Neural cell (in vitro differentiated cells): ENCODE measurements at regions not wholly inside any gene's neighbourhood (a gene's known extent, or its start where the extent isn't known, plus 50 kb on each side); places are given as distances from the start of the nearest gene placed in this dataset.

Source experiments
- H2AFZ ChIP-seq: fragments of 200-600, 300-800 bp; sonication (generic), shearing (Covaris generic); 2 replicates; pipeline ENCODE4 v1.6.0; 2014; ENCODE audit warnings: low read depth, mild to moderate bottlenecking, antibody characterized with exemption, low read length, moderate library complexity
- H3F3A ChIP-seq: fragments of 200-600 bp; shearing (Covaris generic); 2 replicates; pipeline ENCODE4 v1.6.1; 2016; ENCODE audit warnings: mild to moderate bottlenecking, moderate library complexity, mixed read lengths, antibody characterized with exemption, low read length; ENCODE audit not compliant: insufficient read depth, poor library complexity, severe bottlenecking
- H3K27ac ChIP-seq: fragments of 200-600, 300-800 bp; sonication (generic), shearing (Covaris generic); 2 replicates; pipeline ENCODE4 v1.5.1; 2014; ENCODE audit warnings: mild to moderate bottlenecking, low read length, moderate library complexity
- H3K27me3 ChIP-seq: fragments of 300-800, 200-600 bp; sonication (generic), shearing (Covaris generic); 2 replicates; pipeline ENCODE4 v1.6.0; 2014; ENCODE audit warnings: mild to moderate bottlenecking, low read depth, low read length, moderate library complexity; ENCODE audit not compliant: insufficient read depth
- H3K36me3 ChIP-seq: fragments of 300-800, 200-600 bp; sonication (generic), shearing (Covaris generic); 2 replicates; pipeline ENCODE4 v1.5.1; 2014; ENCODE audit warnings: mild to moderate bottlenecking, antibody characterized with exemption, low read length, moderate library complexity; ENCODE audit not compliant: insufficient read depth
- H3K4me2 ChIP-seq: fragments of 300-800, 200-600 bp; sonication (generic), shearing (Covaris generic); 2 replicates; pipeline ENCODE4 v1.6.0; 2014; ENCODE audit warnings: mild to moderate bottlenecking, low read length
- H3K4me3 ChIP-seq: fragments of 300-800, 200-600 bp; sonication (generic), shearing (Covaris generic); 2 replicates; pipeline ENCODE4 v1.5.1; 2014; ENCODE audit warnings: mild to moderate bottlenecking, low read length, moderate library complexity
- H3K79me2 ChIP-seq: fragments of 200-600 bp; shearing (Covaris generic); replicated peaks from 2 replicates; pipeline ENCODE4 v1.6.0; 2014; ENCODE audit warnings: mild to moderate bottlenecking, low read length, moderate library complexity; ENCODE audit not compliant: insufficient read depth
- H3K9ac ChIP-seq: fragments of 300-800, 200-600 bp; sonication (generic), shearing (Covaris generic); 2 replicates; pipeline ENCODE4 v1.6.1; 2016; ENCODE audit warnings: mild to moderate bottlenecking, low read length, mixed read lengths
- H3K9me2 ChIP-seq: fragments of 200-600 bp; shearing (Covaris generic); 2 replicates; pipeline ENCODE4 v1.6.1; 2016; ENCODE audit warnings: mild to moderate bottlenecking, low read length, mixed read lengths; ENCODE audit not compliant: insufficient read depth
- H3K9me3 ChIP-seq: fragments of 200-600, 300-800 bp; sonication (generic), shearing (Covaris generic); 2 replicates; pipeline ENCODE4 v1.6.1; 2016; ENCODE audit warnings: mild to moderate bottlenecking, mixed run types, low read length, moderate library complexity, mixed read lengths
- H4K20me1 ChIP-seq: fragments of 200-600 bp; shearing (Covaris generic); 2 replicates; pipeline ENCODE4 v1.6.1; 2016; ENCODE audit warnings: mild to moderate bottlenecking, mixed run types; ENCODE audit not compliant: insufficient read depth
- EP300 ChIP-seq: fragments of 450-650 bp; conservative IDR thresholded peaks from 2 replicates; pipeline ENCODE4 v1.6.1; 2014; ENCODE audit warnings: antibody characterized with exemption, mild to moderate bottlenecking, moderate library complexity; ENCODE audit not compliant: poor library complexity, severe bottlenecking
- EZH2 ChIP-seq: fragments of 200-600, 300-800 bp; shearing (Covaris generic), sonication (generic); IDR thresholded peaks from 2 replicates; pipeline ENCODE4 v1.6.1; 2014; ENCODE audit warnings: antibody characterized with exemption, low read length, borderline replicate concordance, mild to moderate bottlenecking; ENCODE audit not compliant: insufficient read depth, poor library complexity, severe bottlenecking
- MXI1 ChIP-seq: fragments of 450-650 bp; conservative IDR thresholded peaks from 2 replicates; pipeline ENCODE4 v1.6.1; 2014; ENCODE audit warnings: antibody characterized with exemption, mild to moderate bottlenecking; ENCODE audit not compliant: poor library complexity, severe bottlenecking
- POLR2AphosphoS5 ChIP-seq: IDR thresholded peaks from 2 replicates; pipeline ENCODE4 v1.6.1; 2012
- RAD21 ChIP-seq: fragments of 450-650 bp; conservative IDR thresholded peaks from 2 replicates; pipeline ENCODE4 v1.6.1; 2014; ENCODE audit warnings: antibody characterized with exemption, mild to moderate bottlenecking, moderate library complexity
- SMC3 ChIP-seq: fragments of 450-650 bp; conservative IDR thresholded peaks from 2 replicates; pipeline ENCODE4 v1.6.1; 2014; ENCODE audit warnings: antibody characterized with exemption, mild to moderate bottlenecking, moderate library complexity; ENCODE audit not compliant: poor library complexity
- TAF1 ChIP-seq: IDR thresholded peaks from 2 replicates; pipeline ENCODE4 v1.6.1; 2012; ENCODE audit warnings: low read depth
- TF ChIP-seq, protein P1 (sequence below): fragments of 450-650 bp; IDR thresholded peaks from 2 replicates; pipeline ENCODE4 v1.5.1; 2014; ENCODE audit warnings: antibody characterized with exemption, mild to moderate bottlenecking, moderate library complexity; ENCODE audit not compliant: poor library complexity, severe bottlenecking
- TF ChIP-seq, protein P2 (sequence below): IDR thresholded peaks from 2 replicates; pipeline ENCODE4 v1.6.1; 2012; ENCODE audit warnings: borderline replicate concordance

- Histone ChIP-seq H3K27me3 (no peaks in the 10 kb centered on the region), H3K9me3 (no peaks in the 10 kb centered on the region), H2AFZ (no peak overlapping the region), H4K20me1 (no peaks in the 10 kb centered on the region), H3K36me3 (no peaks in the 10 kb centered on the region), H3F3A (no peaks in the 10 kb centered on the region), H3K9me2 (no peaks in the 10 kb centered on the region), H3K4me2 (no peak overlapping the region), H3K27ac (no peak overlapping the region), H3K79me2 (no peaks in the 10 kb centered on the region), H3K9ac (no peak overlapping the region), H3K4me3 (no peak overlapping the region)
- no peak for TF ChIP-seq POLR2AphosphoS5
- no peak for TF ChIP-seq RAD21
- no peak for TF ChIP-seq SMC3
- TF ChIP-seq EZH2, result no peak
- no peak for TF ChIP-seq TAF1
- TF ChIP-seq, protein P1, sequence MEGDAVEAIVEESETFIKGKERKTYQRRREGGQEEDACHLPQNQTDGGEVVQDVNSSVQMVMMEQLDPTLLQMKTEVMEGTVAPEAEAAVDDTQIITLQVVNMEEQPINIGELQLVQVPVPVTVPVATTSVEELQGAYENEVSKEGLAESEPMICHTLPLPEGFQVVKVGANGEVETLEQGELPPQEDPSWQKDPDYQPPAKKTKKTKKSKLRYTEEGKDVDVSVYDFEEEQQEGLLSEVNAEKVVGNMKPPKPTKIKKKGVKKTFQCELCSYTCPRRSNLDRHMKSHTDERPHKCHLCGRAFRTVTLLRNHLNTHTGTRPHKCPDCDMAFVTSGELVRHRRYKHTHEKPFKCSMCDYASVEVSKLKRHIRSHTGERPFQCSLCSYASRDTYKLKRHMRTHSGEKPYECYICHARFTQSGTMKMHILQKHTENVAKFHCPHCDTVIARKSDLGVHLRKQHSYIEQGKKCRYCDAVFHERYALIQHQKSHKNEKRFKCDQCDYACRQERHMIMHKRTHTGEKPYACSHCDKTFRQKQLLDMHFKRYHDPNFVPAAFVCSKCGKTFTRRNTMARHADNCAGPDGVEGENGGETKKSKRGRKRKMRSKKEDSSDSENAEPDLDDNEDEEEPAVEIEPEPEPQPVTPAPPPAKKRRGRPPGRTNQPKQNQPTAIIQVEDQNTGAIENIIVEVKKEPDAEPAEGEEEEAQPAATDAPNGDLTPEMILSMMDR, result no peak
- no peak for TF ChIP-seq MXI1
- TF ChIP-seq EP300, result no peak
- TF ChIP-seq, protein P2, sequence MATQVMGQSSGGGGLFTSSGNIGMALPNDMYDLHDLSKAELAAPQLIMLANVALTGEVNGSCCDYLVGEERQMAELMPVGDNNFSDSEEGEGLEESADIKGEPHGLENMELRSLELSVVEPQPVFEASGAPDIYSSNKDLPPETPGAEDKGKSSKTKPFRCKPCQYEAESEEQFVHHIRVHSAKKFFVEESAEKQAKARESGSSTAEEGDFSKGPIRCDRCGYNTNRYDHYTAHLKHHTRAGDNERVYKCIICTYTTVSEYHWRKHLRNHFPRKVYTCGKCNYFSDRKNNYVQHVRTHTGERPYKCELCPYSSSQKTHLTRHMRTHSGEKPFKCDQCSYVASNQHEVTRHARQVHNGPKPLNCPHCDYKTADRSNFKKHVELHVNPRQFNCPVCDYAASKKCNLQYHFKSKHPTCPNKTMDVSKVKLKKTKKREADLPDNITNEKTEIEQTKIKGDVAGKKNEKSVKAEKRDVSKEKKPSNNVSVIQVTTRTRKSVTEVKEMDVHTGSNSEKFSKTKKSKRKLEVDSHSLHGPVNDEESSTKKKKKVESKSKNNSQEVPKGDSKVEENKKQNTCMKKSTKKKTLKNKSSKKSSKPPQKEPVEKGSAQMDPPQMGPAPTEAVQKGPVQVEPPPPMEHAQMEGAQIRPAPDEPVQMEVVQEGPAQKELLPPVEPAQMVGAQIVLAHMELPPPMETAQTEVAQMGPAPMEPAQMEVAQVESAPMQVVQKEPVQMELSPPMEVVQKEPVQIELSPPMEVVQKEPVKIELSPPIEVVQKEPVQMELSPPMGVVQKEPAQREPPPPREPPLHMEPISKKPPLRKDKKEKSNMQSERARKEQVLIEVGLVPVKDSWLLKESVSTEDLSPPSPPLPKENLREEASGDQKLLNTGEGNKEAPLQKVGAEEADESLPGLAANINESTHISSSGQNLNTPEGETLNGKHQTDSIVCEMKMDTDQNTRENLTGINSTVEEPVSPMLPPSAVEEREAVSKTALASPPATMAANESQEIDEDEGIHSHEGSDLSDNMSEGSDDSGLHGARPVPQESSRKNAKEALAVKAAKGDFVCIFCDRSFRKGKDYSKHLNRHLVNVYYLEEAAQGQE, result no peak
Observed at GRCh38 chr16:26724189-26724588, 342.5 kb upstream of the C16orf82 start.

GRCh38 chr16:26727848-26728247, 338.9 kb upstream of the C16orf82 start:
- no peaks in the 10 kb centered on the region for H3F3A ChIP-seq
- H3K4me2 ChIP-seq, result no peak overlapping the region
- no peaks in the 10 kb centered on the region for H3K9me3 ChIP-seq
- no peaks in the 10 kb centered on the region for H3K36me3 ChIP-seq
- H3K79me2 ChIP-seq, result no peaks in the 10 kb centered on the region
- TF ChIP-seq SMC3, result no peak
- no peak for TF ChIP-seq EZH2
- TF ChIP-seq, protein P2, result no peak
- TF ChIP-seq EP300, result no peak
- TF ChIP-seq, protein P1, result no peak
- no peak for TF ChIP-seq RAD21
- TF ChIP-seq TAF1, result no peak
- TF ChIP-seq MXI1, result no peak
- TF ChIP-seq POLR2AphosphoS5, result no peak
- no peak overlapping the region for H3K9ac ChIP-seq
- H3K27ac ChIP-seq, result no peak overlapping the region
- no peak overlapping the region for H3K4me3 ChIP-seq
- H2AFZ ChIP-seq, result no peak overlapping the region
- H3K9me2 ChIP-seq, result no peaks in the 10 kb centered on the region
- H3K27me3 ChIP-seq, result no peaks in the 10 kb centered on the region
- no peaks in the 10 kb centered on the region for H4K20me1 ChIP-seq
